CD1c-positive myeloid dendritic cell (primary cell): ENCODE measurements at regions not wholly inside any gene's neighbourhood (a gene's known extent, or its start where the extent isn't known, plus 50 kb on each side); places are given as distances from the start of the nearest gene placed in this dataset.

Source experiments
- DNase-seq: peaks from one replicate; pipeline ENCODE4 v3.0.0-alpha.2; 2016; ENCODE audit errors: extremely low spot score

GRCh38 chr6:62338477-62338876 lies 52.5 kb upstream of the KHDRBS2 start:
- no peak for DNase-seq
